GM21447 (cell line): ENCODE measurements at regions not wholly inside any gene's neighbourhood (a gene's known extent, or its start where the extent isn't known, plus 50 kb on each side); places are given as distances from the start of the nearest gene placed in this dataset.

Experiments used
- ATAC-seq: cut with Tn5 transposase; IDR thresholded peaks from one replicate; pipeline ENCODE4 v1.9.1; 2021; ENCODE audit not compliant: unreplicated experiment

DNA sequence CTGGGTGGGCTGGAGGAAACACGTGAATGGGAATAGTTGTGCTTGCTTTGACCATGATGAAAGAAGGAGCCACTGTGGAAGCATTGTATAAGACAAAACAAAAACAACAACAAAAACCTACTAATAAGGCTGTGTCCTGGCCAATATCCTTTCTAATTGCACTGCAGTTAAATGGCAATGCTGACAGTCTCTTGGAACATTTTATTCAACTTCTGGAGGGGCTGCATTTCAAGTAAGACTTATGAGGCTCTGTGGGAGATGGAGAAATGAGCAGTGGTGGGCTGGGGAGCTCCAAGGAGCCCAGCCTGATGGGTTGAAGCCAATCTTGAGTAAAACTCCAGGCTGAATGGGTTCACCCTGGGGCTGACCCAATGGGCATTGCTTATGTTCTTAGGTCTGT is 99.8 kb upstream of the ROPN1 start:
- no peak for ATAC-seq

DNA sequence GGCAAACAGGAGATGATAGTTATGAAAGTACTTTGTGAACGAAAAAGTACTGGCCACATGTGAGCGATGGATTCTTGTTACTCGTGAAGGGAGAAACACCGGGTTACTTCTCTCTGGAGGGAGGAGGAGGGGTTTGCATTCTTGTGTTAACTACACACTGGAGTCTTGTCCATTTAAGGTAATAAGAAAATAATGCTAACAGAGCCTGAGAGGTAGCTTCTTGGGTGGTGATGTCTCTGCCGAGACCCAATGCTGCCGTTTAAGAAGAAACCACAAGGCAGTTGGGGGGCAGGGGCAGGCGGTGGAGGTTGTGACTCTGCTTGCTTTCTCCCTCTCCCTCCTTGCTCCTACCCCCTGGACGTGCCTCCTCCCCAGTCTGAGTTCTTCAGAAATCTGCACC is 100.9 kb upstream of the ROPN1 start:
- no peak for ATAC-seq

DNA sequence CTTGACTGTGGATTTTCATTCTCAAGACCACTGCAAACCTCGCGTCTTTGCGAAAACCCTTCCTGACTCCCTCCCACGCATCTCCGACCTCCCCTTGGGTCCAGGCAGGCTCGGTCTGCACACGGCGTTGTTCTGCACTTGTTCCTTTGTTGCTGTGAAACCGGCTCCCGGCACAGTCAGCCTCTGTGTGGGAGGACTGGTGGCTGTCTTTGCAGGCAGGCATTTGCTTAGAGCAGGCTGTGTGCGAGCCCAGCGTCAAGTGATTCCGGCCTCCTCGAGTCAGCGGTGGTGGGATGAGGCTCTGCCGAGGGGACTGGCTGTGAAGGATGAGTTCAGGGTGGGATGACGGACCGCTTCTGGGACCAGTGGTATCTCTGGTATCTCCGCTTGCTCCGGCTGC is 102.6 kb upstream of the ROPN1 start:
- ATAC-seq = no peak

DNA sequence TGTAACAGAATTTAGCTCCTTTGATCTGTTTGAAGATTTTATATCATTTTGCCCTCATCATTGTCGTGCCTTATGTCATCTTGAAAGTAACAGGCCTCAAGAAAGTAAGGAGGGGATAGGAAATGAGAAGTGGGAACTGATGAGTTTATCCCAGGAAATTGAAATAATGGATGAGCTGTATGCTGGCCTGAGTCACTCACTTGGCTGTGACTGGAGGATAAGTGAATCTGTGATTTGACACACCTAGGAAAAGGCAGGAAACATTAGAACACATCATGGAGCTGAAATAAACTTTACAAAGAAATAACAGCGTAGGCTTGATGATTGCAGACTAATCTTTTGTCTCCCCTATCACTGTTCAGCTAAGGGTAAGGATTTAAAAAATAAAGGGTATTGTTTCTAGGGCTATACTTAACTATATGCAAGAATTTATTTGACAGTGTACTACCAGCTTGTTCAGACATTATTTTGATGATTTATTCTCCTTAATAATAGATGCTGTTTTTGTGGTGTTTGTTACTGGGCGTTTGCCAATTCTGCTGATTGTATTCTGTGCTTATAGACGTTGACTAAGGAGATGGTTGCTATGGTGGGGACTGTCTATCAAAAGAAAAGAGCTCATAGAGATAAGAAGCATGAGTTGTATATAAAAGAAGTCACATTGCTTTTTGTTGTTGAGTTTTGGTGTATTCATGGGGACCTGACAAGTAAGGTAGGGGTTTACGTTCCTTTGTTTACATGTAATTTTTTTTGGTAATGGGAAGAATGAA is 105.6 kb upstream of the ROPN1 start:
- ATAC-seq = no peak

GRCh38 chr3:124101643-124102042 is 109.7 kb upstream of the ROPN1 start:
- no peak for ATAC-seq

- no peak for ATAC-seq
Observed at GRCh38 chr3:124107104-124107890, 115.4 kb upstream of the ROPN1 start.

- no peak for ATAC-seq
Observed at GRCh38 chr3:124108446-124108845, 116.5 kb upstream of the ROPN1 start.

- ATAC-seq = no peak
Observed at GRCh38 chr3:124113485-124113884, 121.6 kb upstream of the ROPN1 start.

GRCh38 chr3:124115279-124115678 is 123.4 kb upstream of the ROPN1 start:
- no peak for ATAC-seq

GRCh38 chr3:124115956-124116355 is 124.0 kb upstream of the ROPN1 start:
- no peak for ATAC-seq

- ATAC-seq = no peak
Observed at GRCh38 chr3:124116906-124117305, 125.0 kb upstream of the ROPN1 start.

DNA sequence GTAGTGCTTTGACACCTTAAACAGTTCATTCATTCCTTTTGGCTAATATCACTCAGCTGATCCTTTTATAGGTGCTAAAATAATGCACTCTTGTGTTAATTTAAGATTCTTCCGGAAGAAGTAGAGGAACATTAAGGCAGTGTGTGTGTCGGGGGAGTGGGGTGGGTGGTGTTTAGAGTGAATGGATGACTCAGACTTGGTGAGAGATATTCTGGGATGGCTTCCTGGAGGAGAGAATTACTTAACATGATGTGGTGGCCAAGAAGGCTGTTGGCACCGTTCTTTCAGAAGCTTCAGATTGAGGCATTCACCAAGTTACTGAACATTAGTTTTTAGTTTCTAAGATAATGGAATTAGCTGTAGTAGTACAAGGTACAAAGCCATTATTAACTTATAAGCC is 125.6 kb upstream of the ROPN1 start:
- no peak for ATAC-seq

DNA sequence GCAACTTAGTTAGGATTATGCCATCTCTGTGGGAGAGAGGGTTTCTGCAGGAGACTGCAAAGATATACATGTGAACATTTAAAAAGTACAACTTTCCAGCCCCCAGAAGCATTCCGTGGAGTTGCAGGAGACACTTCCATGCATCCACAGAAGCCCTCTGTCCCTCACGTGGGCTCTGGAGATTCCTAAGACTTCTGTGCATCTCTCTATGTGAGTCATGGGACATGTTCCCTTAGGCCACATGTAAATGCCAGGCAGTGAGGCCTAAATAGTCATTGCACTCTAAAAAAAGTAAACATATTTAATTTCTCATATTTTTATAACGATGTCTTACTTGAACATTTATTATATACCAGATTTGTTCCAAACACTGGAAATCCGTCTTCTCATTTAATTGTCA is 126.5 kb upstream of the ROPN1 start:
- ATAC-seq = no peak

DNA sequence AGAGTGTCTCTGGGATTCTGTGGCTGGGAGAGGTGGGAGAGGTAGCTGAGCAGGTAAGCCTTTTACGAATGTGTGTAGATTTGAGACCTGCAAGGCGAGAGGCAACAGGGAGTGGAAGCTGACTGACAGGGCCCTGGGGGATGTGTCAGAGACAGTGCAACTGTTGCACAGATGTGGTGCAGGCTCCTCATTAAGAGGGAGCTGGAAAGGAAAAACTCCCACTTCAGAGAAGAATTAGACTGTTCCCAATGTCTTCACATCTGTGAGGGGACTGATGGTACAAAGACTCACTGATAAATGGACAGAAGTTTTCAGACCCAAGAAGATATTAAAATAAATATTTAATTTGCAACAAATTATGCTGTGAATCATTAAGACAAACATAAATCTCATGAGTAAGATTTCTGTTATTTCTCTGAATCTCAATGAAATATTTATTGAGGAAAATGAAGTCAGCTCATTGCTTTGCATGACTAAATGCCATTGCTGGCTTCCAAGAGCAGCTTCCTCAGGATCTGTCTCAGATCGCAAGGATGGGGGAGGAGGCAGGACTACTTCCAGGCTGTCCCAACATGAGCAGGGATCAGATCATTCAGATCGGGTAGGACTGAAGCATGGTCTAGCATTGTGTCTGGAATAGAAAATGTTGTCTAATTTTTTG is 127.3 kb upstream of the ROPN1 start:
- ATAC-seq = no peak

- ATAC-seq = no peak
Observed at GRCh38 chr3:124121379-124122312, 129.7 kb upstream of the ROPN1 start.

GRCh38 chr3:124125315-124125714 is 133.4 kb upstream of the ROPN1 start:
- ATAC-seq = no peak

DNA sequence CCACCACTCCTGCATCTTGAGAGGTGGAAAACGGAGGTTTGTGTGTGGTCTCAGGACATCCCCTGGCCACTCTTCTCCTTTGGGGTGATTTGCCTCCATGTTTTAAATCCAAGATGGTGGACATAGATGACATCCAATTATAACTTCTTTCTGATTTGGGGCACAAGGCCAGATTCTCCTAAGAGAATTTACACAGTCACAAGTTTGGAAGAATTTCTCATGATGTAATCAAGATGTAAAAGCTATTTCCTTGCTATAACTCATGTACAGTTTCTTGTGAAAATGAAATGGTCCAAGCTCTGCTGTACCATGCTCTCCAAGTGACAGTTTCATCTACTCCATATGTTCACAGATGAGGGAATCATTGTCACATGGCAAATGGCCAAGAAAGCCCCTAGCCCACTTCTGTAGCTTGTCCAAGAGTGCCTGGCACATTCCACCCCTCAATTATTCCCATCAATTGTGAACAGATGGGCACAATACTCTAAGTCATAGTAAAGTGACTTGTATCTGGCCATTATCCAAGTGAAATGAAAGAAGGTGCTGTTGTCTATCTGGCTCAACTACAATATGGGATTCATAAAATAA is 134.6 kb upstream of the ROPN1 start:
- ATAC-seq = no peak

- no peak for ATAC-seq
Observed at GRCh38 chr3:124131158-124131557, 139.2 kb upstream of the ROPN1 start.

DNA sequence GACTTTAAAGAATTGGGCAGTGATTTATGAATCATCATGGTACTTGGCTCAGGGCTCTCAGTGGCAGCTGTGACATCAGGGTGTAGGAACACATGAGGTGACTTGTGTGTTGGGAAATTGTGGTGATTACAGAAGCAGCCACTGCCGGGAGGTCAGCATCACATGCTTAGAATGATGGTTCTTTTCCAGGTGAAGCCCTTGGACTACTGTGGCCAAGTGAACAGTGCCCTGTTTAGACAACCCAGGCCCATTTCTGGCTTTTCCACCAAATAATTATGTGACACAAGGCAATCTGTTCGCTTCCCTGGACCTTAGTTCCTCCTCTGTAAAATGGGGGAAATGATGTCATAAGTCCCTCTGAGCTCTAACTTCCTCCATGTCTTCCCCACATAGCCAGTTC is 139.7 kb upstream of the ROPN1 start:
- ATAC-seq = no peak

GRCh38 chr3:124132813-124133212 is 140.9 kb upstream of the ROPN1 start:
- ATAC-seq = no peak
